ENCODE measurements at regions not wholly inside any gene's neighbourhood (a gene's known extent, or its start where the extent isn't known, plus 50 kb on each side); places are given as distances from the start of the nearest gene placed in this dataset.

DNA sequence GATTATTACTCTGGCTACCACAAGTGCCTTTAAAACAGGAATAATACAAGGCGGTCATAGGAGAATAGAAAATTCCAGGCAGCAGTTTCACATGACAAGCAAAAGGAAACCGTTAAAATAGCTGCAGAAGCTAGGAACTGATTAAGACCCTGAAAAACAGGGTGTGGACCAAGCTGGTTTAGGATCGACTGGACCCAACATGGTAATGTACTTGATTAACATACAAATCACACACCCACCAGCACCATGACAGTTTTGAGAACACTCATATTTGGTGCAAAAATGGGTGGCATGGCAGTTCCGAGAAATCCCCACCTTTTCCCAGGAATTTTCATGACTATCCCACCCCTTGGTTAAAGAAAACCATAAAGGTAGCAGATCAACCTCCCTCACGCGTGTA is 51.9 kb upstream of the TMEM163 start:
- Histone ChIP-seq H2BK120ac (ENCODE audit: low read depth, low read length) (no peak overlapping the region), H2AK9ac (replicated peaks; ENCODE audit: low read depth, low read length, poor library complexity) (no peak overlapping the region), H2BK5ac (ENCODE audit: low read depth, low read length, poor library complexity, severe bottlenecking) (no peak overlapping the region), H3K14ac (replicated peaks; ENCODE audit: low read depth, low read length) (no peak overlapping the region), H3K4me1 (ENCODE audit: control insufficient read depth, insufficient read depth, low read length) (no peaks in the 10 kb centered on the region), H2AFZ (replicated peaks; ENCODE audit: low read length, poor library complexity) (no peak overlapping the region), H3K4me2 (ENCODE audit: low read depth, low read length) (no peak overlapping the region), H4K8ac (ENCODE audit: low read depth in 2 of 2, low read length in 2 of 2) (no peak overlapping the region), H3K36me3 (ENCODE audit: control insufficient read depth, insufficient read depth, low read length) (no peaks in the 10 kb centered on the region), H2BK20ac (ENCODE audit: low read depth, low read length) (no peak overlapping the region), H4K91ac (ENCODE audit: insufficient read depth, low read depth, low read length) (no peak overlapping the region), H3K27ac (ENCODE audit: insufficient read depth, low read length) (no peak overlapping the region), H4K20me1 (ENCODE audit: insufficient read depth, low read length) (no peaks in the 10 kb centered on the region), H2BK15ac (ENCODE audit: low read depth, low read length) (no peak overlapping the region), H3K56ac (ENCODE audit: extremely low read depth, insufficient read depth, low read length) (no peak overlapping the region), H4K5ac (ENCODE audit: low read depth, low read length) (no peak overlapping the region), H3K18ac (ENCODE audit: low read depth, low read length) (no peak overlapping the region), H3K27me3 (ENCODE audit: control insufficient read depth, insufficient read depth, low read length) (no peaks in the 10 kb centered on the region), H3K23ac (ENCODE audit: low read depth, low read length) (no peak overlapping the region), H3K4me3 (ENCODE audit: insufficient read depth, low read depth, low read length) (no peak overlapping the region), H3K4ac (ENCODE audit: low read depth, low read length) (no peak overlapping the region), H3K9me3 (ENCODE audit: control insufficient read depth, insufficient read depth, low read length) (no peaks in the 10 kb centered on the region), H3K9ac (ENCODE audit: low read depth, low read length) (no peak overlapping the region), H3K9me1 (ENCODE audit: insufficient read depth, low read length) (no peaks in the 10 kb centered on the region), H3K79me1 (ENCODE audit: low read depth in 1 of 2, low read length in 2 of 2) (no peaks in the 10 kb centered on the region), H2AK5ac (ENCODE audit: low read depth, low read length) (no peak overlapping the region)
- no peak for TF ChIP-seq BHLHE40 (IDR thresholded peaks at IDR 0.05; ENCODE audit: low read depth, low read length)
- no peak for TF ChIP-seq POLR2A (IDR thresholded peaks at IDR 0.05; ENCODE audit: low read depth, low read length)
- no peak for TF ChIP-seq CEBPB (IDR thresholded peaks at IDR 0.05; ENCODE audit: low read depth, low read length)
- no peak for TF ChIP-seq RFX5 (IDR thresholded peaks at IDR 0.05; ENCODE audit: low read depth, low read length)
- TF ChIP-seq, protein P1, sequence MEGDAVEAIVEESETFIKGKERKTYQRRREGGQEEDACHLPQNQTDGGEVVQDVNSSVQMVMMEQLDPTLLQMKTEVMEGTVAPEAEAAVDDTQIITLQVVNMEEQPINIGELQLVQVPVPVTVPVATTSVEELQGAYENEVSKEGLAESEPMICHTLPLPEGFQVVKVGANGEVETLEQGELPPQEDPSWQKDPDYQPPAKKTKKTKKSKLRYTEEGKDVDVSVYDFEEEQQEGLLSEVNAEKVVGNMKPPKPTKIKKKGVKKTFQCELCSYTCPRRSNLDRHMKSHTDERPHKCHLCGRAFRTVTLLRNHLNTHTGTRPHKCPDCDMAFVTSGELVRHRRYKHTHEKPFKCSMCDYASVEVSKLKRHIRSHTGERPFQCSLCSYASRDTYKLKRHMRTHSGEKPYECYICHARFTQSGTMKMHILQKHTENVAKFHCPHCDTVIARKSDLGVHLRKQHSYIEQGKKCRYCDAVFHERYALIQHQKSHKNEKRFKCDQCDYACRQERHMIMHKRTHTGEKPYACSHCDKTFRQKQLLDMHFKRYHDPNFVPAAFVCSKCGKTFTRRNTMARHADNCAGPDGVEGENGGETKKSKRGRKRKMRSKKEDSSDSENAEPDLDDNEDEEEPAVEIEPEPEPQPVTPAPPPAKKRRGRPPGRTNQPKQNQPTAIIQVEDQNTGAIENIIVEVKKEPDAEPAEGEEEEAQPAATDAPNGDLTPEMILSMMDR (conservative IDR thresholded peaks at IDR 0.05; ENCODE audit: low read depth, low read length), result no peak
- TF ChIP-seq NFE2L2 (IDR thresholded peaks at IDR 0.05; ENCODE audit: low read depth, low read length), result no peak
- no peak for TF ChIP-seq SMC3 (IDR thresholded peaks at IDR 0.05; ENCODE audit: low read depth, low read length)
- TF ChIP-seq, protein P2, sequence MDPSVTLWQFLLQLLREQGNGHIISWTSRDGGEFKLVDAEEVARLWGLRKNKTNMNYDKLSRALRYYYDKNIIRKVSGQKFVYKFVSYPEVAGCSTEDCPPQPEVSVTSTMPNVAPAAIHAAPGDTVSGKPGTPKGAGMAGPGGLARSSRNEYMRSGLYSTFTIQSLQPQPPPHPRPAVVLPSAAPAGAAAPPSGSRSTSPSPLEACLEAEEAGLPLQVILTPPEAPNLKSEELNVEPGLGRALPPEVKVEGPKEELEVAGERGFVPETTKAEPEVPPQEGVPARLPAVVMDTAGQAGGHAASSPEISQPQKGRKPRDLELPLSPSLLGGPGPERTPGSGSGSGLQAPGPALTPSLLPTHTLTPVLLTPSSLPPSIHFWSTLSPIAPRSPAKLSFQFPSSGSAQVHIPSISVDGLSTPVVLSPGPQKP (IDR thresholded peaks at IDR 0.05; ENCODE audit: borderline replicate concordance, low read depth, low read length), result no peak
- no peak for TF ChIP-seq RCOR1 (IDR thresholded peaks at IDR 0.05; ENCODE audit: insufficient replicate concordance, low read length)
- BruUV-seq (replicated peaks), result no TSS peak
- intact Hi-C loops (cut with micrococcal nuclease), result no loop called here
- dilution Hi-C loops (cut with HindIII; ENCODE audit: low sequenced_read_pairs, unreplicated experiment), result no loop called here
- WGBS, 2 experiments (ENCODE audit: extremely low coverage in 2 of 2, insufficient read length in 1 of 2), result 69% methylated on average over 2 of the region's 6 CpGs; no CpG with 5 or more reads in 1 of the 2 experiments
- ChIA-PET CTCF (no interaction called here), POLR2A (ENCODE audit: unreplicated experiment) (no interaction called here)
- DNase-seq (no peak), ATAC-seq (ENCODE audit: low read depth) (no peak)
- in situ Hi-C loops (cut with MboI; ENCODE audit: low sequenced_read_pairs), result no loop called here
